ENCODE measurements at regions not wholly inside any gene's neighbourhood (a gene's known extent, or its start where the extent isn't known, plus 50 kb on each side); places are given as distances from the start of the nearest gene placed in this dataset.

GRCh38 chr15:66999046-66999968 lies 66.1 kb upstream of the SMAD3 start:
- no peak for DNase-seq (ENCODE audit: low spot score)
- TF ChIP-seq CTCF (conservative IDR thresholded peaks at IDR 0.05; ENCODE audit: low read length) = no peak
- no peak for TF ChIP-seq EZH2phosphoT487 (IDR thresholded peaks at IDR 0.05; ENCODE audit: borderline replicate concordance, low read depth, low read length)
- no peaks in the 10 kb centered on the region for H4K20me1 ChIP-seq (ENCODE audit: insufficient read depth, low read length)
- H3K4me2 ChIP-seq (ENCODE audit: low read length) = no peak overlapping the region
- POLR2A ChIA-PET = no interaction called here
- no peaks in the 10 kb centered on the region for H3K9me2 ChIP-seq (ENCODE audit: insufficient read depth, low read length)
- intact Hi-C loops (cut with micrococcal nuclease; ENCODE audit: unreplicated experiment) = no loop called here
- BruUV-seq (replicated peaks) = no TSS peak
- H3K4me1 ChIP-seq (ENCODE audit: insufficient read depth, low read length, poor library complexity, severe bottlenecking) = peaks cover 2% of the 10 kb centered on the region
- H2AFZ ChIP-seq (ENCODE audit: low read length) = no peak overlapping the region
- H3K27ac ChIP-seq (ENCODE audit: low read depth, low read length, poor library complexity, severe bottlenecking) = no peak overlapping the region
- H3K4me3 ChIP-seq (ENCODE audit: low read depth, low read length, poor library complexity, severe bottlenecking) = no peak overlapping the region
- H3K79me2 ChIP-seq (ENCODE audit: insufficient read depth, low read depth, low read length) = no peaks in the 10 kb centered on the region
- H3K9me3 ChIP-seq (ENCODE audit: low read length) = peaks cover 6% of the 10 kb centered on the region; the same call in 1 of the 2 replicates
- H3K36me3 ChIP-seq (ENCODE audit: insufficient read depth, low read length) = no peaks in the 10 kb centered on the region
- CTCF ChIA-PET (ENCODE audit: unreplicated experiment) = no interaction called here

- intact Hi-C loops (cut with micrococcal nuclease; ENCODE audit: unreplicated experiment) = loop anchor here (1.0 kb wide), 1 partner anchor 12 kb away; no protein-coding TSS in a partner anchor
- Histone ChIP-seq H4K20me1 (ENCODE audit: insufficient read depth, low read length) (no peaks in the 10 kb centered on the region), H3K4me2 (ENCODE audit: low read length) (no peak overlapping the region), H3K79me2 (ENCODE audit: insufficient read depth, low read depth, low read length) (no peaks in the 10 kb centered on the region), H2AFZ (ENCODE audit: low read length) (no peak overlapping the region), H3K36me3 (ENCODE audit: insufficient read depth, low read length) (no peaks in the 10 kb centered on the region), H3K4me3 (ENCODE audit: low read depth, low read length, poor library complexity, severe bottlenecking) (no peak overlapping the region), H3K27ac (ENCODE audit: low read depth, low read length, poor library complexity, severe bottlenecking) (no peak overlapping the region), H3K4me1 (ENCODE audit: insufficient read depth, low read length, poor library complexity, severe bottlenecking) (no peaks in the 10 kb centered on the region), H3K9me2 (ENCODE audit: insufficient read depth, low read length) (no peaks in the 10 kb centered on the region), H3K9me3 (ENCODE audit: low read length) (peaks cover 6% of the 10 kb centered on the region; the same call in 1 of the 2 replicates)
- ChIA-PET CTCF (ENCODE audit: unreplicated experiment) (no interaction called here), POLR2A (no interaction called here)
- no TSS peak for BruUV-seq (replicated peaks)
- TF ChIP-seq EZH2phosphoT487 (IDR thresholded peaks at IDR 0.05; ENCODE audit: borderline replicate concordance, low read depth, low read length) (no peak), CTCF (conservative IDR thresholded peaks at IDR 0.05; ENCODE audit: low read length) (no peak)
- DNase-seq (ENCODE audit: low spot score) = no peak
Measured at GRCh38 chr15:67000896-67001295, 64.5 kb upstream of the SMAD3 start.

DNA sequence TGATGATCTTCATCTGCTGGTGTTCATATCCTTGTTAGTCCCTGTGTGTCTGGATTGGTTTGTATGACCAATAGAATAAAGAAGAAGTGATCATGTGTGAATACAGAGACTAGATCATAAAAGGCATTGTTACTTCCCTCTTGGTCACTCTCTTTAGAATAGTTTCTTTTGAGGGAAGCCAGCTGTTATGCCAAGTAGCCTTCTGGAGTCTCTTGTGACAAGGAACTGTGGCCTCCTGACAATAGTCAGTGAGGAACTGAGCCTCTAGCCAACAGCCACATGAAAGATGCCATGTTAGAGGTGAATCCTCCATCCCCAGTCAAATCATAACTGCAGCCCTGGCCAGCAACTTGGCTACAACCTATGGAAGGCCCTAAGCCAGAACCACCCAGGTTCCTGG lies 63.0 kb upstream of the SMAD3 start:
- CTCF ChIA-PET (ENCODE audit: unreplicated experiment) = no interaction called here
- H3K4me3 ChIP-seq (ENCODE audit: low read depth, low read length, poor library complexity, severe bottlenecking) = no peak overlapping the region
- no peak for DNase-seq (ENCODE audit: low spot score)
- BruUV-seq (replicated peaks) = no TSS peak
- TF ChIP-seq EZH2phosphoT487 (IDR thresholded peaks at IDR 0.05; ENCODE audit: borderline replicate concordance, low read depth, low read length) (no peak), CTCF (conservative IDR thresholded peaks at IDR 0.05; ENCODE audit: low read length) (no peak)
- no peaks in the 10 kb centered on the region for H3K9me2 ChIP-seq (ENCODE audit: insufficient read depth, low read length)
- no peak overlapping the region for H3K4me2 ChIP-seq (ENCODE audit: low read length)
- intact Hi-C loops (cut with micrococcal nuclease; ENCODE audit: unreplicated experiment) = no loop called here
- no peaks in the 10 kb centered on the region for H3K36me3 ChIP-seq (ENCODE audit: insufficient read depth, low read length)
- no peaks in the 10 kb centered on the region for H3K79me2 ChIP-seq (ENCODE audit: insufficient read depth, low read depth, low read length)
- no peak overlapping the region for H3K27ac ChIP-seq (ENCODE audit: low read depth, low read length, poor library complexity, severe bottlenecking)
- POLR2A ChIA-PET = no interaction called here
- H3K4me1 ChIP-seq (ENCODE audit: insufficient read depth, low read length, poor library complexity, severe bottlenecking) = no peaks in the 10 kb centered on the region
- H2AFZ ChIP-seq (ENCODE audit: low read length) = no peak overlapping the region
- H4K20me1 ChIP-seq (ENCODE audit: insufficient read depth, low read length) = no peaks in the 10 kb centered on the region
- H3K9me3 ChIP-seq (ENCODE audit: low read length) = peaks cover 6% of the 10 kb centered on the region; the same call in 1 of the 2 replicates

Data from OCI-LY7 (cell line).